SK-N-MC (cell line): ENCODE measurements at regions not wholly inside any gene's neighbourhood (a gene's known extent, or its start where the extent isn't known, plus 50 kb on each side); places are given as distances from the start of the nearest gene placed in this dataset.

Experiments
- EZH2 ChIP-seq: fragments of 200-600 bp; sonication (generic); IDR thresholded peaks from one replicate; pipeline ENCODE4 v1.6.1; 2017; ENCODE audit warnings: antibody characterized with exemption
- FOXP2 ChIP-seq: optimal IDR thresholded peaks from 2 replicates; pipeline ENCODE3; 2011; ENCODE audit warnings: mild to moderate bottlenecking, moderate library complexity; ENCODE audit not compliant: insufficient read depth; ENCODE audit errors: extremely low read length, control extremely low read depth
- POLR2AphosphoS5 ChIP-seq: IDR thresholded peaks from 2 replicates; pipeline ENCODE4 v1.6.1; 2012; ENCODE audit warnings: mild to moderate bottlenecking, low read depth, low read length, borderline replicate concordance

DNA sequence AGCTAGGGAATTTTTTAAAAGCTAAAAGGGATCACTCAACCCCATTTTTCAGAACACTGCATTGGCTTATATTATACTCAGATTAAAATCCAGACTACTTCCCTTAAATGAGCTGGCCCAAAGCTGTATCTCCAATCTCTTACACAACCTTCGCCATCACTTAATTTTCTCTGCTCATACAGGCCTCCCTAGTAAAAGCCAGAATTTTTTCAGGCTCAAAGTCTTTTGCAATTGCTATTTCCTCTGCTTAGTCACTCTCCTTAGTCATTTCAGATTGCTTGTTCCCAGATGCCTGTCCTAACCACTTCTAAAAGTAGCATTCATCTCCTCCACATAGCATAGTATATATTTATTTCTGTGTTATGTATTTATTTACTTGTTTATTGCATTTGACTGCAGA lies 1587.9 kb upstream of the ADGRL3 start:
- no peak for TF ChIP-seq EZH2
- TF ChIP-seq POLR2AphosphoS5 = no peak
- TF ChIP-seq FOXP2 = no peak
